ENCODE measurements at regions not wholly inside any gene's neighbourhood (a gene's known extent, or its start where the extent isn't known, plus 50 kb on each side); places are given as distances from the start of the nearest gene placed in this dataset.
A peak's percentile ranks its signal among the peaks of the same experiment; 100 is the strongest.

GRCh38 chr11:80297858-80298632, 857.2 kb upstream of the TENM4 start:
- H3K4me3 ChIP-seq (ENCODE audit: control insufficient read depth, low read depth, low read length), result no peak overlapping the region
- TF ChIP-seq, protein P1, sequence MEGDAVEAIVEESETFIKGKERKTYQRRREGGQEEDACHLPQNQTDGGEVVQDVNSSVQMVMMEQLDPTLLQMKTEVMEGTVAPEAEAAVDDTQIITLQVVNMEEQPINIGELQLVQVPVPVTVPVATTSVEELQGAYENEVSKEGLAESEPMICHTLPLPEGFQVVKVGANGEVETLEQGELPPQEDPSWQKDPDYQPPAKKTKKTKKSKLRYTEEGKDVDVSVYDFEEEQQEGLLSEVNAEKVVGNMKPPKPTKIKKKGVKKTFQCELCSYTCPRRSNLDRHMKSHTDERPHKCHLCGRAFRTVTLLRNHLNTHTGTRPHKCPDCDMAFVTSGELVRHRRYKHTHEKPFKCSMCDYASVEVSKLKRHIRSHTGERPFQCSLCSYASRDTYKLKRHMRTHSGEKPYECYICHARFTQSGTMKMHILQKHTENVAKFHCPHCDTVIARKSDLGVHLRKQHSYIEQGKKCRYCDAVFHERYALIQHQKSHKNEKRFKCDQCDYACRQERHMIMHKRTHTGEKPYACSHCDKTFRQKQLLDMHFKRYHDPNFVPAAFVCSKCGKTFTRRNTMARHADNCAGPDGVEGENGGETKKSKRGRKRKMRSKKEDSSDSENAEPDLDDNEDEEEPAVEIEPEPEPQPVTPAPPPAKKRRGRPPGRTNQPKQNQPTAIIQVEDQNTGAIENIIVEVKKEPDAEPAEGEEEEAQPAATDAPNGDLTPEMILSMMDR (conservative IDR thresholded peaks at IDR 0.05; ENCODE audit: control insufficient read depth, insufficient read depth, low read depth, low read length), result no peak
- DNase-seq (ENCODE audit: low read depth), result peak; percentile 25

GRCh38 chr11:80293293-80293692, 852.5 kb upstream of the TENM4 start:
- H3K4me3 ChIP-seq (ENCODE audit: control insufficient read depth, low read depth, low read length), result no peak overlapping the region
- TF ChIP-seq, protein P1 (conservative IDR thresholded peaks at IDR 0.05; ENCODE audit: control insufficient read depth, insufficient read depth, low read depth, low read length), result no peak
- no peak for DNase-seq (ENCODE audit: low read depth)

DNA sequence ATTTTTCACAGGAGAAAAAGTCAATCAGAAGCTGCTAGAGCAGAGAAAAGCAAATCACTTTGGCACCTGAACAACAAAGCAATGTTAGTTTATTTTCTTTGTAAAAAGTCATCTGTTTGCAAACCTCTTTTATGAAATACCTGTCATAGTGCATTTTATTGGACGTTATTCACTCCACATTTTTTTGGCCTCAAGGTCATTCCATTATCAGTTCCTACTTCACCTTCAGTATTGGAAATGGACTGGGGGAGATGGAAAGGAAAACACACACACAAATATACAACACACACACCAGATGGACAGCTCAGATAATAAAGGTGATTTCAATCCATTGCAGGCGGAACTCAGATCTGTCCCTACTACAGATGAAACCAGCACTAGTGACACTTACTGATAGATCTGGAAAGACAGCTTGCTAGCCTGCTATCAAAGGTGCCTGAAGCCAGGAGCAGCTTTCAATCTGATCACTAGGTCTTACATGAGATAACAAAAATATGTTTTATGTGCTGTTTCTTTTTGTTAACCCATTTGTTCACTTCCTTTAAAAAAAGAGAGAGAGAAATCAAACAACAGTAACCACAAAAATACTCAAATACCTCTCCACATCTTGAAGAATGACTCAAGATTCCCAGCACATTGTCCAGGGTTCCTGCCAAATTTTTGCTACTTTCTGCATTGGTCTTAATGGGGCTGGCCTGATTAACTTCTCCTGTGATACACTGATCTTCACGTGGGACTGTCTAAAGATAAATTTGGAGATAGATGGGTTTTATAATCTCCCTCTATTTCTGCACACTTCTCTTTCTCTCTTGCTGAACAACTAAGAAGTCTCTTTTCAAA, 844.3 kb upstream of the TENM4 start:
- TF ChIP-seq, protein P1 (conservative IDR thresholded peaks at IDR 0.05; ENCODE audit: control insufficient read depth, insufficient read depth, low read depth, low read length), result no peak
- H3K4me3 ChIP-seq (ENCODE audit: control insufficient read depth, low read depth, low read length), result no peak overlapping the region
- peak; percentile 18 for DNase-seq (ENCODE audit: low read depth)

DNA sequence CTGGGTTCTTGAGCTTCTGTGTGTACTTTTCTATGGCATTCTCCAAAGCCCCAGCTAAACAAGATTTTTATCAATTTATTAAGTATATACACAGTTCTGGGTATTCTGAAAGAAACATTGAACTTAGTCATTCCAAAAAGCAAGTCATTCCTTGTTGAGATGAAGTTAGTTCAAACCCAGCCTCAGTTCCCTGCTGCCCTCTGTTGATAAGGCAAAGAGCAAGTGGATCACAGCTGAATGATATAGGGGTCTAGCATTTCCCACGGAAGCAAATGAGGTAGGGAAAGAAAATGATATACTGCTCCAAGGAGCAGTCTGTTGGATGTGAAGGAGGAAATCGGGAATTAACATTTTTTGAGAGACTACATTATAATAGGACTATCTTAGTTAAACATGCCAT, 841.8 kb upstream of the TENM4 start:
- DNase-seq (ENCODE audit: low read depth), result no peak
- no peak overlapping the region for H3K4me3 ChIP-seq (ENCODE audit: control insufficient read depth, low read depth, low read length)
- TF ChIP-seq, protein P1 (conservative IDR thresholded peaks at IDR 0.05; ENCODE audit: control insufficient read depth, insufficient read depth, low read depth, low read length), result no peak

GRCh38 chr11:80281194-80281593, 840.4 kb upstream of the TENM4 start:
- no peak for DNase-seq (ENCODE audit: low read depth)
- no peak overlapping the region for H3K4me3 ChIP-seq (ENCODE audit: control insufficient read depth, low read depth, low read length)
- TF ChIP-seq, protein P1 (conservative IDR thresholded peaks at IDR 0.05; ENCODE audit: control insufficient read depth, insufficient read depth, low read depth, low read length), result no peak

- DNase-seq (ENCODE audit: low read depth), result no peak
- TF ChIP-seq, protein P1 (conservative IDR thresholded peaks at IDR 0.05; ENCODE audit: control insufficient read depth, insufficient read depth, low read depth, low read length), result no peak
- no peak overlapping the region for H3K4me3 ChIP-seq (ENCODE audit: control insufficient read depth, low read depth, low read length)
These were observed 839.9 kb upstream of the TENM4 start for GRCh38 chr11:80280737-80281136.

Data from fibroblast of mammary gland (primary cell).